T-helper 1 cell treated with Interleukin-12 subunit alpha and Interleukin-12 subunit beta and Interleukin-4 antibody, amounts not matched to agents 30 ng/mL and 1 ng/mL, for 36 hours (primary cell): ENCODE measurements at regions not wholly inside any gene's neighbourhood (a gene's known extent, or its start where the extent isn't known, plus 50 kb on each side); places are given as distances from the start of the nearest gene placed in this dataset.

Experiments
- intact Hi-C: fragments of 100-400 bp; cut with micrococcal nuclease; formaldehyde crosslinking; loops from one replicate; pipeline ENCODE4 v1.15.1; 2024

- intact Hi-C loops, result no loop called here
Measured at GRCh38 chr18:56034949-56035348, 447.0 kb upstream of the TCF4 start.

DNA sequence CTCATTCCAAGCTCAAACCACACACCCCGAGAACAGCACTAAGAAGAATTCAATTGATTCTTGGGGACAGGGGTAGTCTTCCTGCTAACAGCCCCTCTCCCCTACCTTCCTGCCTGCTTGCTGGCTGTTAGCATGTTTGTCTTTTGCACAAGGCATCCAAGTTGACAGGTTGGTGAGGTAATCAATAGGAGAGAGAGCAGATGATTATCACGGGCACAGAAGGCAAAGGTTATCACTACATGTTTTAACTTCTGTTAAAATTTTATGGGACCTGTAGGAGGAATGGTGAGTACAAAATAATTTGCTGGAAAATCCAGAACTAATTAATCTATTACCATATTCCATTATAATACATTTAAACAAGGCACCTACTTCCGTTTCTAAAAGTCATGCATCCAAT is 442.1 kb upstream of the TCF4 start:
- intact Hi-C loops, result no loop called here

- intact Hi-C loops, result no loop called here
Measured at GRCh38 chr18:56028514-56028913, 440.5 kb upstream of the TCF4 start.

DNA sequence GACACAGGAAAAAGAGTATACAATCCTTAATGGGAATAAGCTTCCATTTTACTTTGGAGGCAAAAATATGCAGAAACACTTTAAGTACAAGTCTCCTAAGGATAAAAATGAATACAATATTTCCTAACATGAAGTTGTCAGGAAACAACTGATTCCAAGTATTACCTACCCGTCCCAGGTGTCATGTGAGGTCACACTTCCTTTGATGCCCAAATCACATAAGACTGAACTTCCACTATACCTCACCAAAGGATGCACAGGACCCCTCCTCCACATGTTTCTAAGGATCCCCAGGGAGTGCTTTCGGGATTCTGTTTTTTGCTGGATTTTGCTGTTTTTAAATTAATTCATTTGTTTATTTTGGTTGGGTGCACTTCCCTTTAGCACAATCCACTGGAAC is 438.5 kb upstream of the TCF4 start:
- intact Hi-C loops, result no loop called here

DNA sequence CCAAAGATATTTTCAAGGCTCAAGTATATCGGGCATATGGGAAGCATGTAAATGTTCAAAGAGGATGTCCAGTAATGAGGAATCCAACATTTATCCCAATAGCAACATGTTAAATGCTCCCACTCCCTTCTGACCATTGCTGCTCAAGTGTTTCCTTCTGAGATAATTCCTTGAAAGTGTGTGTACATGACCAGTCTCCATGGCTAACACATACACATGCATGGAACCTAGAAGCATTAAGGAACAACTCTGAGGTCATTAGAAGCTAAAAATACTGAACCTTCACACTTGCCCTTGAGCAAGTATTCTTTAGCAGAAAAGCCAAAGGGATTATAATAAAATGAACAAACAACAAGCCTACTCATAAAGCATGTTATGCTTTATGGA is 433.8 kb upstream of the TCF4 start:
- intact Hi-C loops, result no loop called here

GRCh38 chr18:56021136-56021808 is 433.3 kb upstream of the TCF4 start:
- intact Hi-C loops, result no loop called here

- intact Hi-C loops, result no loop called here
Measured at GRCh38 chr18:56019908-56020307, 431.9 kb upstream of the TCF4 start.

GRCh38 chr18:56019156-56019555 is 431.2 kb upstream of the TCF4 start:
- intact Hi-C loops, result no loop called here

- intact Hi-C loops, result no loop called here
Measured at GRCh38 chr18:56009411-56009810, 421.4 kb upstream of the TCF4 start.

DNA sequence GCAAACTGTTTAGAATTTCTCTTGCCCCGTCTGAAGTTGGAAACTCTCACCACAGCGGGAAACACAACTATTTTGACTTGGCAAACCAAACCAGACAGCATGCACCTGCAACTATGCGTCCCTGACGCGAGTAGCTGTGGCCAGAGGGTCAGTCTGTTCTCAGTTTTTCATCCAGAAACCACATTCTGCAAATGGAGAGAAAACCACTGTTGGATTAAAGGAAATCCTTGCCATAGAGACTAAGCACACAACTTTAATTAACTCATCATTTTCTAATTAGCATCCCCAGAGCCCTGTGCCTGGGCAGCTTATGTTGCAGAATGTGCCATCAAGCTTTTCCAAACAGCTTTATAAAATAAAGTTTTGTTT is 415.7 kb upstream of the TCF4 start:
- intact Hi-C loops, result no loop called here

DNA sequence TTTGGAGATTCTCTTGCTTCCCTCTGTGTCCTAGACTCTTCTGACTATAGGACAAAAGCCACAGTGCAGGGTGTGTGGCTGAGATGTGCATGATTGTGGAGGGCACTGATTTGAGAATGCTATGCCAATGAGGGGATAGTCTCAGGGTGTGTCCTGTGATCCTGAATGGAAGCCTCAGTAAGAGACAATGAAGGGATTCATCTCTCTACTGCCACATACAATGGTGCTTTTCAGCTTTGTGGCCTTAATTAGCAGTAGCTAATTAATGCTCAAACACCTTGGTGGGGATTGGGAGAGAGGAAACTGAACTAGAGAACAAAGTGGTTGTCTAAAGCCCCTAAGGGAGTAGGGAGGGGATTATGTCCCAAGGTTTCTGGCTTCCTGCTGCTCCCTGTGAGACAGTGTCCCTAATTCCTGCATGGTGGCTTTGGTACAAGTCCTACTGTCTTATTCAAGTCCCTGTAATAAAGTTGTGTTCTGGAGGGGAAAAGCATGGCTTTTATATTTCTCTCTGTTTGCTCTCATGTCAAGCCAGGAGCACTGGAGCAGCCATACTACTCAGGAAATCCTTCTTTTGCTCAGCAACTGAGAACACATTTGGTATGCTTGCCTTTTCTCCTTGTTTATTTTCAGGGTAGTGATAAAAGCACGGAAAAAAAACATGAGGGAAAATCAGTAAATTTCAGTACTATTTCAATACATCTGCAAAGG is 415.2 kb upstream of the TCF4 start:
- intact Hi-C loops, result no loop called here

DNA sequence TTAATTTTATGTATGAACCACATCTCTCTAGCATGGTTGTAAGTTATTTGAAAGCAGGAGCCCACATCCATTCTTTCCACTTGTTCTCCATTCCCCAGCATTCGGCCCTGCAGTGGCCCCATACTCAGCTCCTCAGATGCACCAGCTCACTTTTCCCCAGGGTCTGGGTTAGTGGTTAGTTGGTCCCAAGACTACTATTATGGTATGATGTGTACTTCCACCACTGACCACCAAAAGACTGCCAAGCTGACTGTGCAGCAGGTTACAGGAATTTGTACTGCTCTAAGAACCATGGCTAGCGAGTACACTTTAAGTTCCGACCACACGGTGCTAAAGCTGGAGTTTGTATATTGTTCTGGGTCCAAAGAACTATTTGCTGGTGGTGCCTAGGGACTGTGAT is 413.6 kb upstream of the TCF4 start:
- intact Hi-C loops, result no loop called here

DNA sequence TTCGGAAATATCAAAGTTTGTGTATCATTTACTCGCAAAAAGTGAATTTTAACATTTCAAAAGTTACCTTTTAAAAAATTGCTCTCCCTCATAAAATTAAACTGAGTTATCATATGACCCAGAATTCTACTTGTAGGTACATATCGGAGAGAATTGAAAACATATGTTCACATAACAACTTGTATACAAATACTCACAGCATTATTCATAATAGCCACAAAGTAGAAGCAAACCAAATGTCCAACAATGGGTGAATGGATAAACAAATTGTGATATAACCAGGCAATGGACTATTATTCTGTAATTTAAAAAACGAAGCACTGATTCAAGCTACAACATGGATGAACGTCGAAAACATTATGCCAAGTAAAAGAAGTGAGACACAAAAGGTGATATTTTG is 412.0 kb upstream of the TCF4 start:
- intact Hi-C loops, result no loop called here

DNA sequence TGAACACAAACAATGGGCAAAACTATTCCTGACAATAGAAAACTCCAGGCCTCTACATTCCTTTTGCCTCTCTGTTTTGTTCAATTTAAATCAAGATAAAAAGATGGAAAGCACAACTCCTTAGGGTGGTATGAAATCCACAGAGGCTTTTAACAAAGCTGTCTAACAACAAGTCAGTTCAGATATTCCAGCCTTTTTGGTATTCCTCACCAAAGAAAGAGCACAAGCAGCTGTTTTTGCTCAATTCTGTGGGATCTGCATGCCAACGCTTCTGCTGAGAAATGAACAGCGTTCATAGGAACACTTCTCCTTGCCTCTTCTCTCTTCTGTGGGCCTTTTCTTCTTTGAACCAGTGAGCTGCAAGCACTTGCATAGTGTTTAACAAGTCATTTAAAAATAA is 411.6 kb upstream of the TCF4 start:
- intact Hi-C loops, result no loop called here

GRCh38 chr18:55998801-55999385 is 410.9 kb upstream of the TCF4 start:
- intact Hi-C loops, result no loop called here

GRCh38 chr18:55998071-55998522 is 410.1 kb upstream of the TCF4 start:
- intact Hi-C loops, result no loop called here

DNA sequence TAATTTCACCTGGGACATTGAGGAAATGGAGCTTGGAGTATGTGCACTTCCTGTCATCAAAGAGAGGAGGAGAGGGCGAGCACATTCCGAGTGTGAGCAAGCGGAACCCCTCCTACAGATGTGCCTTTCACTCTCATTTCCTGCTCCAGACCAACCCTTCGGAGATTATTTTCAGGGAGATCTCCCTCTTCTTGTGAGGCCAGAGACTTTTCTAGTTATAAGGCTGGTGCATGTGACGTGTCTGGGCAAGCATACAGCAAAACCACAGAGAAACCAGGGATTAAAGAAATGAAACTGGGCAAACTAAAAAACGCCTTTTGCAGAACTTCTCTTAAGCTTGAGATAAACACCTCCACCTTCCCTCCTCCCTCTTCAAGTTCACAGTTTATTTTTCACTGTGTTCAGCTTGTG is 409.2 kb upstream of the TCF4 start:
- intact Hi-C loops, result no loop called here

DNA sequence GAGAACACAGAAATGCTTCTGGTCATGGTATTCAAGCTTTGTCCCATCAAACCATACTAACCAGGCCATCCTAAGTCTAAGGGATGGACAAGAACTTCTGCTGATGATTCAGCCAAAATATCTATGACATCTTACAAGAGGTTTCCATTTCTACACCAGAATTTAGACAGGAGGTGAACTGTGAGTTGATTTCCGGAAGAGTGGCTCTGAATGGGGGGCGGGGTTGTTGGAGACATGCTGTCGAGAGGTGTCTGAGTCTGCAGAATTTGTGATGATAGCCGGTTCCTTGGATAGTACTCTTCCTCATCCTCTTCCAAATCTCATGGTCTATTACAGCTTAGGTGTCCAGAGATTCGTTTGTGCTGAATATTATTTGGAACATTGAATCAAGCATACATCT is 408.7 kb upstream of the TCF4 start:
- intact Hi-C loops, result no loop called here

DNA sequence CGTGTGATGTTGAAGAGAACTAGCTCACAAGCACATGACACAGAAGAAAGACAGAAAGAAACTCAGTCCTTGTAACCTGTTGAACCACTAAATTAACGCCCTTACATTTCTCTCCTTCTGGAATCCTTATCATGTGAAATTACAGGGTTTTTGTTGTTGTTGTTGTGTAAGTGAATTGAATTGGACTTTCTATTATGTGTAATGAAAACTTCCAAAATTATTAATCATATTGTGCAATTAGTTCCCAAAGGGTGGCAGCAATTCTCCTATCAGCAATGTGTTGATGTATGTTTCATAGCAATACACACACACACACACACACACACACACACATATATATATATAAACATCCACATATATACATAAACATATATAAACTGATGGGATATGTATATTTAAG is 402.2 kb upstream of the TCF4 start:
- intact Hi-C loops, result no loop called here

DNA sequence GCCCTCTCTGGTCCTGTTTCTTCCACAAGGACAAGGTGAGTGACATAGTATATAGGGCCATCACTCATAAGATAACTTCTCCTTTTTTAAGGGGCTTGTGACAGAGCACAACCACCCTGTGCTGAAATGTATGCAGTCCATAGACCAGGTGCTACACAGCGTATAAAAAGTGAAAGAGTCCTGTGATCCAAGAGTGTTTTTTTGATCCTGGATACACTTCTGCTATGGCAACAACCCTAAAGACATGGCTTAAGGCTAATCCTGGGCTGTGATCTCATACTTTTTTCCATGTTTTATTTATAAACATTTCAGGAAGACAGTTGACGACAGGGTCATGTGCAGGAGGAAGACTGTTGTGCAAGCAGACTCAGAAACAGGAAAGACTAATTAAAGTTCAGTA is 400.5 kb upstream of the TCF4 start:
- intact Hi-C loops, result no loop called here

- intact Hi-C loops, result no loop called here
Measured at GRCh38 chr18:55983433-55983832, 395.4 kb upstream of the TCF4 start.

- intact Hi-C loops, result no loop called here
Measured at GRCh38 chr18:55982992-55983391, 395.0 kb upstream of the TCF4 start.
